HEK293 (cell line): ENCODE measurements at regions not wholly inside any gene's neighbourhood (a gene's known extent, or its start where the extent isn't known, plus 50 kb on each side); places are given as distances from the start of the nearest gene placed in this dataset.

Experiments
- REST ChIP-seq: fragments of 450-650 bp; formaldehyde crosslinking; IDR thresholded peaks from 2 replicates; pipeline ENCODE4 v1.5.1; 2016; ENCODE audit warnings: missing biosample characterization, missing genetic modification characterization
- ZNF335 ChIP-seq: fragments of 450-650 bp; formaldehyde crosslinking; conservative IDR thresholded peaks from 2 replicates; pipeline ENCODE4 v1.5.1; 2016; ENCODE audit warnings: missing biosample characterization, missing genetic modification characterization

GRCh38 chr3:106729481-106729880, 647.8 kb upstream of the CCDC54 start:
- TF ChIP-seq ZNF335 (tag by site-specific recombination): no peak
- no peak for TF ChIP-seq REST (tag by site-specific recombination)
